Uterus (tissue), 2 donors: ENCODE measurements at regions not wholly inside any gene's neighbourhood (a gene's known extent, or its start where the extent isn't known, plus 50 kb on each side); places are given as distances from the start of the nearest gene placed in this dataset.

Experiments used
- POLR2A ChIP-seq, 2 donors: fragments of 450-650 bp; IDR thresholded peaks; one replicate each; pipeline ENCODE4 v1.6.1; 2016; ENCODE audit warnings: antibody characterized with exemption in 2 of 2, mild to moderate bottlenecking in 1 of 2, moderate library complexity in 1 of 2
- TF ChIP-seq, protein P1 (sequence below), 4 experiments: fragments of 200-600 bp in 2 of 4; fragments of 450-650 bp in 2 of 4; sonication (generic) in 2 of 4; IDR thresholded peaks; one replicate each; pipeline ENCODE4 v1.5.1; 2016 to 2019; ENCODE audit warnings: antibody characterized with exemption in 4 of 4, mild to moderate bottlenecking in 2 of 4, moderate library complexity in 1 of 4

DNA sequence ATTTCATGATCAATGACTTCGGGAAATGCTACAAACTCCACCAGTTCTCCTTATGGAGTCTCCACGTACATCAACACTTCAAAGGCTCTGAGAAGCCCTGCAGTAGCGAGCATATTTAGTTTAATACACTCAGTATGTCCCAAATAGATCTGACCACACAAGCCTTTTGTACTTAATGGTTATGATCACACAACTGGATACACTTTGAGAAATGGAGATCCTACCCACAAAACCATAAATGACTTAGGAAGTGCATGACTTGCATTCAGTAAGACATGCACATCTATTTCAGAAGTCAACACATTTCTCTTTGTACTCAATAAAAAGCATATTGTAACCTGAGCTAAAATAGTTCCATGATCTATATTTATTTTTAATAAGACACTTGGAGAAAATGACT is 103.6 kb upstream of the SPATA12 start:
- no peak for TF ChIP-seq POLR2A (IDR thresholded peaks at IDR 0.05)
- TF ChIP-seq, protein P1, sequence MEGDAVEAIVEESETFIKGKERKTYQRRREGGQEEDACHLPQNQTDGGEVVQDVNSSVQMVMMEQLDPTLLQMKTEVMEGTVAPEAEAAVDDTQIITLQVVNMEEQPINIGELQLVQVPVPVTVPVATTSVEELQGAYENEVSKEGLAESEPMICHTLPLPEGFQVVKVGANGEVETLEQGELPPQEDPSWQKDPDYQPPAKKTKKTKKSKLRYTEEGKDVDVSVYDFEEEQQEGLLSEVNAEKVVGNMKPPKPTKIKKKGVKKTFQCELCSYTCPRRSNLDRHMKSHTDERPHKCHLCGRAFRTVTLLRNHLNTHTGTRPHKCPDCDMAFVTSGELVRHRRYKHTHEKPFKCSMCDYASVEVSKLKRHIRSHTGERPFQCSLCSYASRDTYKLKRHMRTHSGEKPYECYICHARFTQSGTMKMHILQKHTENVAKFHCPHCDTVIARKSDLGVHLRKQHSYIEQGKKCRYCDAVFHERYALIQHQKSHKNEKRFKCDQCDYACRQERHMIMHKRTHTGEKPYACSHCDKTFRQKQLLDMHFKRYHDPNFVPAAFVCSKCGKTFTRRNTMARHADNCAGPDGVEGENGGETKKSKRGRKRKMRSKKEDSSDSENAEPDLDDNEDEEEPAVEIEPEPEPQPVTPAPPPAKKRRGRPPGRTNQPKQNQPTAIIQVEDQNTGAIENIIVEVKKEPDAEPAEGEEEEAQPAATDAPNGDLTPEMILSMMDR (IDR thresholded peaks at IDR 0.05) = no peak
